HG02970 (cell line): ENCODE measurements at regions not wholly inside any gene's neighbourhood (a gene's known extent, or its start where the extent isn't known, plus 50 kb on each side); places are given as distances from the start of the nearest gene placed in this dataset.
"Not testable (repeated sequence)": the region's sequence is repeated elsewhere in the genome, so short reads cannot be mapped to it uniquely, and the experiment has no call there.

ENCODE experiments used
- ATAC-seq: cut with Tn5 transposase; IDR thresholded peaks from one replicate; pipeline ENCODE4 v1.9.1; 2021; ENCODE audit warnings: mild to moderate bottlenecking, moderate library complexity, moderate number of reproducible peaks; ENCODE audit not compliant: unreplicated experiment, low FRiP score

DNA sequence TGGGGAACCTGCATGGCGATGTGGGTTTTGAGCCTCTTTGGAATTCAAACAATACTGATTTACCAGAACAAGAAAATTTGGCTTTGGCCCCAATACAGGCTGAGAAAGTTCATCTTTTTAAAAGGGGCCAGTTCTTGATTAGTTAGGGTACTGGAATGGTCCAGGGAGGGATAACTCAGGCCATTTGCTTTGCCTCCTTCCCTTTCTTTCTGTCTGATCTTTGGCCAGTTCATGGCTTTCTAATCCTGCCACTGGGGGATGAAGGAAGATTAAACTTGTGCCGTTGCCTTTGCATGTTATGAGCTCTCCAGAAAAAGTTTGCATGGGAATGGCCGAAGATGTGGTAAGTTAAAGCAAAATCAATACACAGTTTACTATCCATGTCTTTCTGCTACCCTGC is 78.4 kb downstream of the ADAMTS15 start:
- ATAC-seq = no peak

- ATAC-seq = no peak
Observed at GRCh38 chr11:130527636-130528297, 79.3 kb downstream of the ADAMTS15 start.

GRCh38 chr11:130528298-130529261 is 80.1 kb downstream of the ADAMTS15 start:
- no peak for ATAC-seq

- no peak for ATAC-seq
Observed at GRCh38 chr11:130529366-130529765, 80.9 kb downstream of the ADAMTS15 start.

DNA sequence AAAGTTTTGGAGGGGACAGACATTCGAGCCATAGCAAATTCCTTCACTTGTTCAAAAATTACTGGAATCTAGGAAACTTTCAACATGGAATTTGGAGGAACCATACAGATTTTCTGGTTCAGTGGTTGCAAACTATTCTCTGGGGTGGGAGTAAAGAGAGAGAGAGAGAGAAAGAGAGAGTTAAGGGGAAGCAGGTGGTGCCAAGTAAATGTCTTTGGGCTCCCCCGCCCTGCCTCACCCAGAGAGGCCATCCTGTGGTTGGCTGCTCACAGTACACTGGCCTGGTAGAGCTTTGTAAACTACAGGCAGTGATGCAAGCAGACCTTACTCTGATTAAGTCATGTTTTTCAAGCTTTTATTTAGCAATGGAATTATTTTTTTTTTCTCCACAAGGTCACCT is 82.6 kb downstream of the ADAMTS15 start:
- ATAC-seq = no peak

DNA sequence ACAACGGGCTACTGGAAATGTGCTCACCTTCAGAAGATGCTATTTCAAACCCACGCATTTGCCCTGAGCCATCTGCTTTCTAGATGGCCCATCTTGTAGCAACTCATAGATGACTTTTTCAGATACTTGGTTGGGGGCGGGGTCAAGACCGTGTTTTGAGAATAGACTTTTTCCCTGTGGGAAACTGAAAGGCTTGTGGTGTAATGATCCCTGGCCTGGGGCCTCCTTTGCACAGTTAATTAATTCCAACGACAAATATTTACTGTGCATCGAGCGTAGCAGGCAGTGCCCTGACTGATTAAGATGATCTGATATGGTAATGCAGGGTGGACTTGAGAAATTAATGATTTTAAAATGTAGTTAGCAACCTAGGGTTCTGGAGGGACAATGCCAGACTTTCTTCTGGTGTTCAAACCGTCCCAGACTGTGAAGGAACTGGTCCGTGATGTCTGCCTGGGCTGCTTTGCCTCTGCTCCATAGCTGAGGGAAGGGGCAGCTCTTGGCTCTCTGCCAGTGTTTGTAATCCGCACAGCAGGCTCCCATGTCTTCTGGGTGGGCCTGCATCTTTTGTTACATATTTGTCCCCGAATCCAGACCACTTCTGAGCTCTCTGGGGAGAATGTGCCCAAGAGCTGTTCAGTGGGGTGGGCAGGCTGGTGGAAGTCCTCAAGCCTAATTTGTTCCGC is 84.8 kb downstream of the ADAMTS15 start:
- no peak for ATAC-seq

- ATAC-seq = no peak
Observed at GRCh38 chr11:130533871-130534270, 85.4 kb downstream of the ADAMTS15 start.

DNA sequence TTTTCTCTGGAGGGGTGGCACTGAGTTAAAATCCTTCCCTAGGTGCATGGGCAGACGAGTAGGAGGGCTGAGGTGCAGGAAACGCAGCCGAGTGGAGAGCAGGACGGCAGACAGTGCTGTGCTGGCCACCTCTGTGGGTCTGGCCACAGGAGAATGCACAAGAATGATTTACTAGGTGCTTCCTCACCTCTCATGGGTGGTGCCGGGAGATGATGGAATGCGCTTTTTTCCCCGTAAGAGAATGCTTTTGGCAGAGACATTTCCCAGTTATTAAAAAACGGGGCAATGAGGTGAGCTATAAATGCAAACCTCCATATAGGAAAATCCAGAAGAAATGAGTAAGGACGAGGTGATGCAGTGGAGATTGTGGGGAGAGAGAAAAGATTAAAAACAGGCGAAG is 86.1 kb downstream of the ADAMTS15 start:
- ATAC-seq = no peak

DNA sequence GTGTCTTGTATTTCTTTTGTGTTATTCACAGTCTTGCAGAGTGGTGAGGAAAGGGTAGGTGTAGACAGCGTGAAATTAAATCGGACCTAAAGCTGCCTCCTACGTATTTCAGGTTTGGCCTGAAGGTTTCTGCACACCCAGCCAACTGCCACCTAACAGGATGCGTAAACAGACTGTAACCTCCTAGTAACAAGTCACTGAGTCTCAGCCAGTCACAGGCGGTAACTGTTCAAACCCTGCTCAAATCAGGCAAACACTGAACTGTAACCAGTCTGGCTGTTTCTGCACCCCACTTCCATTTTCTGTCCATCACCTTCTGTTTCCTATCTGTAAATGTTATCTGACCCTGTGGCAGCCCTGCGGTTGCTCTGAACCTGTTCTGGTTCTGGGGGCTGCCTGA is 87.1 kb downstream of the ADAMTS15 start:
- ATAC-seq = no peak

DNA sequence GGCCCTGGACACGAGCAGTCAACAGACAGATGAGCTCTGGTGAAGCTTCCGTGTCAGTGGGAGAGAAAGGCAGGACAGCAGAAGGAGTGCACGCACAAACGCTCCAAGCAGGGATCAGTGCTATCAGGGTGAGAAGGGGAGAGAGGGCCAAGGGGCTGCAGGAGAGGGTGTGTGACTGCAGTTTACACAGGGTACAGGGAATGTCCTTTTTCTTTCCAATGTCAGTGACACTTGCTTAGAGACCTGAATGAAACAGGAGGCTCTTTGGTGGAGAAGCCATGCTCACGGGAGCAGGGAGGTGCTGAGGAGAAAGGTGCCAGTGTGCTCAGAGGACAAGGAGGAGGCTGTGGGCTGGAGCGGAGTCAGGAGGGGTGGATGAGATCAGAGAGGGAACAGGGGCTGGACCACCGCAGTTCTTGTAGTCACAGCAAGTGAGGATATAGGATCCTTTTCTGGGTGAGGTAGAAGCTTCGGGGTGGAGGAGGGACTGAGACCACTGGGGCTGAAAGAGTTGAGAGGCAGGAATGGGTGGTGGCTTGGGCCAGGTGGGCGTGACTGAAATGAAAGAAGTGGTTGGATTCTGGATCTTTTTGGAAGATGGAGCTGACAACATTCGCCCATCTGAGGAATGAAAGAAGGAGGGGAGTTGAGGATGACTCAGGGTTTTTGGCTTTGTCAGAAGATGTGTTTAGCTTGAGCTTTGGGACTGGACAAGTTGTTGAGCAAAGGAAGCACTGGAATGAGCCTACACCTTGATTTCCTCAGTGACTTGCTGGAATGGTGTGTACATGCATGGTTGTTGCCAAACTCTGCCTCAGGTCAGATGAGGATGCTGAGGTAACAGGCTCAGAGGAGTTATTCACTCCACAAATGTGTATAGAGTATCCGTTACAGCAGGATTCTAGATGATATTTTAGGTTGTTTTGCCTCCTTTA is 87.9 kb downstream of the ADAMTS15 start:
- ATAC-seq = no peak

DNA sequence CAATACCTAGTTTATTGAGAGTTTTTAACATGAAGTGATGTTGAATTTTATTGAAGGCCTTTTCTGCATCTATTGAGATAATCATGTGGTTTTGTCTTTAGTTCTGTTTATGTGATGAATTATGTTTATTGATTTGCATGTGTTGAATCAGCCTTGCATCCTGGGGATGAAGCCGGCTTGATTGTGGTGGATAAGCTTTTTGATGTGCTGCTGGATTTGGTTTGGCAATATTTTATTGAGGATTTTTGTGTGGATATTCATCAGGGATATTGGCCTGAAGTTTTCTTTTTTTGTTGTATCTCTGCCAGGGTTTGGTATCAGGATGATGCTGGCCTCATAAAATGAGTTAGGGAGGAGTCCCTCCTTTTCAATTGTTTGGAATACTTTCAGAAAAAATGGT is 91.2 kb downstream of the ADAMTS15 start:
- ATAC-seq = not testable (repeated sequence)

GRCh38 chr11:130544266-130544665 is 95.8 kb downstream of the ADAMTS15 start:
- no peak for ATAC-seq

DNA sequence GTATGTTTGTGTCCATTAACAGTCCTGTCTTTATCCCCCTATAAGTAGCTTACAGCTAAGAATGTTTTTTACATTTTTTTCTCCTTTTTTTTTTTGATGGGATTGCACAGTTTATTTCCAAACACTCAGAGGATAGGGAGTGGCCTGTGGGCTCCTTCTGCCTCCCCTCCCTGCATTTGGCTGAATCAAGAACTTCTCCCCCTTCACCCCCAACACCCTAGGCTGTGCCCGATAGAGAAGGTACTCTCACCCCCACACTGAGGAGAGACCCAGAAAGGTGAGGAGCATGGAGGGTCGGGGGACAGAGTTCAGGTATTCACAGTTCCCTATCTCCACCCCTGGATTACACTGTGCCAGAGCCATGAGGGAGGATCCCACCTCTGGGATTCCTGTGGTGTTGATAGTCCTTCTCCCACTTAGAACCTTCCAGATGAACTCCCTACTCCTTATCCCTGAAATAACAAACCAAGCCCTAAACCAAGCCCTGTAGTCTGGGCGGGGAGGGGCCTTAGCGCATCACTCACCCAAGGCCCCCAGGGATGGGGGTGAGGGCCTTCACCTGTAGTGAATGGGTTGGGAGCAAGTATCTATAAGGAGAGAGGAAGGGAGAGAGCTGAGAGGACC is 97.1 kb downstream of the ADAMTS15 start:
- ATAC-seq = no peak

- no peak for ATAC-seq
Observed at GRCh38 chr11:130546438-130546837, 98.0 kb downstream of the ADAMTS15 start.

DNA sequence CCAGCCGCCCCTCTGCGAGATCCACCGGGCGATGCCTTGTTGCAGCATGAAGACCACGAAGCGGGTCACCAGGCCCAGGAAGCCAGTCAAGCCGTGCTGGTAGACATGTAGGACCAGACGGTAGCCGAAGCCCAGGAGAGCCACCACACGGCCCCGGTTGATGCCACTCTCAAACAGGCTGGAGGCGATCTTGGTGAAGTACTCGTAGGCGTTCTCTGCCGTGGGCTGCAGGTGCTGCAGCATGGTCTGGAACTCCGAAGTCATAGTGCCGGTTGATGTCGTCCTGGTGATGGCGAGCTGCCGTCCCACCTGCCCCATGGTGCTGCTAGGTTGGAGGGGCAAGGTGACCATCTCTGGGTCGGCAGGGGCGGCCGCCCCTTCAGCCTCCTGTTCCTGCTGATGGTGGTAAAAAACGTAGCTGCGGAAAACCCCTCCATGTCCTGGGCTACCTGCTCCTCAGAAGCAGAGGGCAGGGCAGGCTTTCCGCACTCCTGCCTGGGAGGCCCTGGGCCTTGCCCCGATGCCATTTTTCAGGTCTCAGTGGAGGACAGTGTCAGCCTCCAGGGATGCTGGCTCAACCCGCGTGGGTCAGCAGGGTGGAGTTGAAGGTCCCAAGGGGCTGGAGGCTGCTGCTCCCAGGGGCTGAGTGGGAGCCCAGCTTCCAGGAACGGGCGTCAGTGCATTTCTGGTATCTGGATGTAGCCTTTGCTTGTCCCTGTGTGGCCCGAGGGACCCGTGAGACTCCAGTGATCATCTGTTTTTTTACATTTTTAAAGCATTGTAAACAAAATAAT is 98.7 kb downstream of the ADAMTS15 start:
- ATAC-seq = no peak

DNA sequence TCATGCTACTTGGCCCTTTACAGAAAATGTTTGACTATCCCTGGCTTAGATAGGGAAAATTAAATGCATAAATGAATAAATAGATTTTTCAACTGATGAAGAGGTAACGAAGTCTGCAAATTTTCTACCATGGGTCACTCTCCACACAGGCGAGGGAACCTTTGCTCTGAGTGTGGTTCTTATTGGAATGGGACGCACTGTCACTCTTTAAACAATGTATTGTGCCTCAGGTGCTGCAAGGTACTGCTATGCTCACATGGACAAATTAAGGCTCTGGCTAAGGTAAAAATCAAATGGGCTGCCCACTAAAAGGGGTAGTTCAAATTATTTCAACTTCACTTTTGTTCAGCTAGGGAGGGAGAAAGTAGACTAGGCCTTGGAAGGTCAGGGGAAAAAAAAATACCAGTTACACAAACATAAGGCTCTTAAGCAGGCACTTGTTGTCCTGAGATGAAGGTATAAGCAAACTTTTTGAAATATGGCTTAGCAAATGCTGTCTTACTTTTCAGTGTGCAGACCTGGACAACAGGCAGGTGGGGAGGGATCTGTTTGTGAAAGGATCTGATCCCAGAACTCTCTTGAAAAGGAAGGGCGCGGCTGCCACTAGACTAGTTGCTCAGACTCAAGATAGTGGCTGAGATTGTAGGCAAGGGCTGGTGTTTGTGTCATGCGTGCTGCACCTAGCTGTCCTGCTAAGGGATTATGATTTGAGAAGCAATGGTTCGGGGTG is 99.5 kb downstream of the ADAMTS15 start:
- no peak for ATAC-seq

- no peak for ATAC-seq
Observed at GRCh38 chr11:130548491-130548833, 100.0 kb downstream of the ADAMTS15 start.

DNA sequence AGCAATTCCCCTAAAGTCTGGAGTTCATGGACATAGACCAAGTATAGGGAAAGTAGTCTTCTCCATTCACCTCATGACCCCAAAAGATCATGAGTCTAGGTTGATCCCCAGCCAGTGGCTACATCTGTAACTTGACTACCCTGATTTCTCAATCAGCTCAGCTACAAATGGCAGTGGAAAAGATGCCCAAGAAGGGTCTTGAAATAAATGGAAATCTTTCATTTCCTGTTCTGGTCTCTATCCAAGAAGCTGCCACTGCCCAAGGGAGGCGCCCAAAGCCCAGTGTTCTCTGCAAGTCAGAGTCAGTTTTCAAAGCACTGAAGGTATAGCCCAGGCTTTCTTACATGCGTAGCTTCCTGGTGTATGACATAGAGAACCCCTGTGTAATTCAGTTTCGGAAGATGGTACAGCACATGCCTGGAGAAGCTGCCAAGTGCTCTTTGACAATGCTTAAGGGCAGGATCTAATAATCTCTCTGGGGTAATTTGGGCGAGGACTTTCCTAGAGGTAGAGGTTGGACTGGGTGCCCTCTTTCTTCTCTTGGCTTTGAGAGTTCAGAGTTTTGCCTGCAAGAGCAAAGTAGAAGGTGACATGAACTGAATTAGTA is 101.1 kb downstream of the ADAMTS15 start:
- no peak for ATAC-seq
